ENCODE measurements at regions not wholly inside any gene's neighbourhood (a gene's known extent, or its start where the extent isn't known, plus 50 kb on each side); places are given as distances from the start of the nearest gene placed in this dataset.
A peak's percentile ranks its signal among the peaks of the same experiment; 100 is the strongest.

DNA sequence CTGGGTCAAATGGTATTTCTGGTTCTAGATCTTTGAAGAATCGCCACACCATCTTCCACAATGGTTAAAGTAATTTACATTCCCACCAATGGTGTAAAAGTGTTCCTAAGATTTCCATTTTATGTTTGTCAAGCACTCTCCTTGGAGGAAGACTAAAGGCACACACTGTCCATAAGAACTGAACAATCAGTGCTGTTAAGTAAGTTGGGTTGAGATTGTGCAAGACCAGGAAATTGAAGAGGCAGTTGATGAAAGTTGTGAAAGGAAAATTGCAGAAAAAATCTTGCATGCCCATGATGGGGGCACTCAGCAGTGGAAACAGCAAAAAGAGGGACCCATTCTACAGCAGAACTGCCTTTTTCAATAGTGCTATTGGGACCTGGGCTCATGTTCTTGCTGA, 323.6 kb downstream of the DLEU7 start:
- no peak for DNase-seq (ENCODE audit: low read depth in 2 of 2)
- no peak overlapping the region for H3K4me2 ChIP-seq (ENCODE audit: extremely low read depth, insufficient read depth, low read length)
- TF ChIP-seq, protein P1, sequence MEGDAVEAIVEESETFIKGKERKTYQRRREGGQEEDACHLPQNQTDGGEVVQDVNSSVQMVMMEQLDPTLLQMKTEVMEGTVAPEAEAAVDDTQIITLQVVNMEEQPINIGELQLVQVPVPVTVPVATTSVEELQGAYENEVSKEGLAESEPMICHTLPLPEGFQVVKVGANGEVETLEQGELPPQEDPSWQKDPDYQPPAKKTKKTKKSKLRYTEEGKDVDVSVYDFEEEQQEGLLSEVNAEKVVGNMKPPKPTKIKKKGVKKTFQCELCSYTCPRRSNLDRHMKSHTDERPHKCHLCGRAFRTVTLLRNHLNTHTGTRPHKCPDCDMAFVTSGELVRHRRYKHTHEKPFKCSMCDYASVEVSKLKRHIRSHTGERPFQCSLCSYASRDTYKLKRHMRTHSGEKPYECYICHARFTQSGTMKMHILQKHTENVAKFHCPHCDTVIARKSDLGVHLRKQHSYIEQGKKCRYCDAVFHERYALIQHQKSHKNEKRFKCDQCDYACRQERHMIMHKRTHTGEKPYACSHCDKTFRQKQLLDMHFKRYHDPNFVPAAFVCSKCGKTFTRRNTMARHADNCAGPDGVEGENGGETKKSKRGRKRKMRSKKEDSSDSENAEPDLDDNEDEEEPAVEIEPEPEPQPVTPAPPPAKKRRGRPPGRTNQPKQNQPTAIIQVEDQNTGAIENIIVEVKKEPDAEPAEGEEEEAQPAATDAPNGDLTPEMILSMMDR (conservative IDR thresholded peaks at IDR 0.05 in 1 of 2, IDR thresholded peaks at IDR 0.05 in 1 of 2; ENCODE audit: low read depth in 1 of 2, low read length in 2 of 2) = no peak
- no peak for TF ChIP-seq EZH2 (IDR thresholded peaks at IDR 0.05; ENCODE audit: low read length, missing control alignments)
- no peaks in the 10 kb centered on the region for H3K36me3 ChIP-seq (ENCODE audit: control insufficient read depth, insufficient read depth, low read length)
- H3K79me2 ChIP-seq (ENCODE audit: control insufficient read depth, insufficient read depth, low read length) = no peaks in the 10 kb centered on the region
- H3K4me1 ChIP-seq (ENCODE audit: control insufficient read depth, extremely low read depth, insufficient read depth, low read length) = peaks cover 7% of the 10 kb centered on the region
- no peak overlapping the region for H2AFZ ChIP-seq (ENCODE audit: low read length)
- H3K9me3 ChIP-seq (ENCODE audit: control insufficient read depth, insufficient read depth, low read depth, low read length) = no peaks in the 10 kb centered on the region
- no peak overlapping the region for H3K27ac ChIP-seq (ENCODE audit: insufficient read depth, low read length)
- no peak overlapping the region for H3K9ac ChIP-seq (ENCODE audit: insufficient read depth, low read length)
- H3K27me3 ChIP-seq (ENCODE audit: control insufficient read depth, insufficient read depth, low read length) = no peaks in the 10 kb centered on the region
- H4K20me1 ChIP-seq (ENCODE audit: control insufficient read depth, extremely low read depth, insufficient read depth, low read length) = no peaks in the 10 kb centered on the region
- H3K4me3 ChIP-seq (replicated peaks in 1 of 4; ENCODE audit: control extremely low read depth in 1 of 4, insufficient read depth in 1 of 4, low read depth in 3 of 4, low read length in 4 of 4) = no peak overlapping the region

DNA sequence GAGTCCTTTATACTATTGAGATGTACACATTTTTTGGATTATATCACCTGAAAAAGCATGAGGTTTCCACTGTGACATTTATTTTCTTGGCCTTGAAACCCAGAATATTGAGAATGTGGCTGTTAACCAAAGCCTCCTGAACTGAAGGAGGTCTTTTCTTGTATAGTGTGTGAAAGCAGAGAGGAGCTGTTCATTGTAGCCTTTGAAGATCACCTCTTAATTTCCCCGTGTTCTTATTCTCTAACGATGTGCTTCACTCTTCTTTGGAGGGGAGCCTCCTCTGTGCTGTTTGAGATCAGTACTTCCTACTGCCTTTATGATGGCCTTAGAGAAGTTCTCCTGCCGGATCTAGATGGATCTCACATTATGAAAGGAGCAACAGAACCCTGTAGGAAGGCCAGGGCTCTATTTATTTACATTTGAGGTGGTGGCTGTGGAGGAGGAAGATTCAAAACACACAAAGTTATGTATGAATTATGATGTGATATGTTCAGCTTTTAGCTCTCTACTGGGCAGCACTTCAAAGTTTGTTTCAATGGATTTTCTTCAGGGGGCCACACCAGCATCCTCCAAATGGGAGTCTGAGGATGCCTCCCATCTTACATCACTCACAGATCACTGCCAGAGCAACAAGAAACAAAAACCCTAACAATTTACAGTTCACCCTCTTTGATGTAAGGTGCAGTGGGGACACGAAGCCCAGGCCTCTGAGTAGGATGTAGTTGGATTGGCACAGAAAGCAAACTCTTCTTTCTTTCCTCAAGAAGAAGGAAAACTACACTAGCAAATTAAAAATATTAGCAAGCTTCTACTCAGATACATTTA, 322.3 kb downstream of the DLEU7 start:
- no peak overlapping the region for H3K27ac ChIP-seq (ENCODE audit: insufficient read depth, low read length)
- H3K36me3 ChIP-seq (ENCODE audit: control insufficient read depth, insufficient read depth, low read length) = no peaks in the 10 kb centered on the region
- H3K4me1 ChIP-seq (ENCODE audit: control insufficient read depth, extremely low read depth, insufficient read depth, low read length) = peaks cover 7% of the 10 kb centered on the region
- H3K4me2 ChIP-seq (ENCODE audit: extremely low read depth, insufficient read depth, low read length) = peak overlapping the region; percentile 25
- DNase-seq (ENCODE audit: low read depth in 2 of 2) = no peak
- no peak overlapping the region for H2AFZ ChIP-seq (ENCODE audit: low read length)
- no peak overlapping the region for H3K4me3 ChIP-seq (replicated peaks in 1 of 4; ENCODE audit: control extremely low read depth in 1 of 4, insufficient read depth in 1 of 4, low read depth in 3 of 4, low read length in 4 of 4)
- no peak overlapping the region for H3K9ac ChIP-seq (ENCODE audit: insufficient read depth, low read length)
- H3K79me2 ChIP-seq (ENCODE audit: control insufficient read depth, insufficient read depth, low read length) = no peaks in the 10 kb centered on the region
- TF ChIP-seq, protein P1 (conservative IDR thresholded peaks at IDR 0.05 in 1 of 2, IDR thresholded peaks at IDR 0.05 in 1 of 2; ENCODE audit: low read depth in 1 of 2, low read length in 2 of 2) = no peak
- no peak for TF ChIP-seq EZH2 (IDR thresholded peaks at IDR 0.05; ENCODE audit: low read length, missing control alignments)
- no peaks in the 10 kb centered on the region for H3K27me3 ChIP-seq (ENCODE audit: control insufficient read depth, insufficient read depth, low read length)
- no peaks in the 10 kb centered on the region for H3K9me3 ChIP-seq (ENCODE audit: control insufficient read depth, insufficient read depth, low read depth, low read length)
- no peaks in the 10 kb centered on the region for H4K20me1 ChIP-seq (ENCODE audit: control insufficient read depth, extremely low read depth, insufficient read depth, low read length)

DNA sequence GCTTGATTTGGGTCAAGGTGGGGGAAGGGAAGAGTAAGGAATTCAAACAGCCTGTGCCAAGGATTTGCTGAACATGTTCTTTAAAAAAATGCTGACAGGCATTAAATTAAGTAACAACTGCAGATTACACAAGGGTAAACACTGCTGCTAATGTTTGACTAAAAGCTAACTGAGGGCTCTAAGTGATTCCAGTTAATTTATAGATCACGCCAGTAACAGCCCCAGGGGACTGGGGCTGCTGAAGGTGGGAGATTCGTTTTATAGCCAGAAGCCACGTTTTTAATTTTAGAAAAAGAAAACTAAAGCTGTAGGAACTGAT, 321.7 kb downstream of the DLEU7 start:
- Histone ChIP-seq H4K20me1 (ENCODE audit: control insufficient read depth, extremely low read depth, insufficient read depth, low read length) (no peaks in the 10 kb centered on the region), H3K4me2 (ENCODE audit: extremely low read depth, insufficient read depth, low read length) (peak overlapping the region; percentile 9), H3K4me1 (ENCODE audit: control insufficient read depth, extremely low read depth, insufficient read depth, low read length) (peaks cover 7% of the 10 kb centered on the region), H3K4me3 (replicated peaks in 1 of 4; ENCODE audit: control extremely low read depth in 1 of 4, insufficient read depth in 1 of 4, low read depth in 3 of 4, low read length in 4 of 4) (no peak overlapping the region), H3K36me3 (ENCODE audit: control insufficient read depth, insufficient read depth, low read length) (no peaks in the 10 kb centered on the region), H3K9me3 (ENCODE audit: control insufficient read depth, insufficient read depth, low read depth, low read length) (no peaks in the 10 kb centered on the region), H3K9ac (ENCODE audit: insufficient read depth, low read length) (no peak overlapping the region), H3K79me2 (ENCODE audit: control insufficient read depth, insufficient read depth, low read length) (no peaks in the 10 kb centered on the region), H2AFZ (ENCODE audit: low read length) (no peak overlapping the region), H3K27me3 (ENCODE audit: control insufficient read depth, insufficient read depth, low read length) (no peaks in the 10 kb centered on the region), H3K27ac (ENCODE audit: insufficient read depth, low read length) (no peak overlapping the region)
- peak; percentile 49 to 88 for DNase-seq (ENCODE audit: low read depth in 2 of 2)
- TF ChIP-seq EZH2 (IDR thresholded peaks at IDR 0.05; ENCODE audit: low read length, missing control alignments) = no peak
- TF ChIP-seq, protein P1 (conservative IDR thresholded peaks at IDR 0.05 in 1 of 2, IDR thresholded peaks at IDR 0.05 in 1 of 2; ENCODE audit: low read depth in 1 of 2, low read length in 2 of 2) = no peak

All from fibroblast of lung (primary cell).